ENCODE measurements at regions not wholly inside any gene's neighbourhood (a gene's known extent, or its start where the extent isn't known, plus 50 kb on each side); places are given as distances from the start of the nearest gene placed in this dataset.

DNA sequence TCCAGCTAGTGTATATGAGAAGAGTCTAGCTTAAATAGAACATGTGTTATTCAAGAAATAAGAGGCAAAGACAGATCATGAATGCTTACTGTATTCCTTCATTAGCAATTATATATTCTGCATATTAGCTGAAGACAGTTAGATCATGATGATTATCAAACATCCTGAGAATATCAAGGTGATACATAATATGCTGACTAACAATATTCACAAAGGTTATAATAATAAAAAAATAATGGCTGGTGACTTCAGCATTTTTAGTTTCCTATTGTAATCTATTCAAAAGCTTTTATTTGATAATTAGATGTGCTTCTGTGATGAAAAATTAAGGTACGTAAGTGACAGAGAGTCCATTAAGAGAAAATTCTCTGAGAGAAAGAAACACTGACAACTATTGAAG lies 511.4 kb downstream of the PCDH17 start:
- TF ChIP-seq, protein P1, sequence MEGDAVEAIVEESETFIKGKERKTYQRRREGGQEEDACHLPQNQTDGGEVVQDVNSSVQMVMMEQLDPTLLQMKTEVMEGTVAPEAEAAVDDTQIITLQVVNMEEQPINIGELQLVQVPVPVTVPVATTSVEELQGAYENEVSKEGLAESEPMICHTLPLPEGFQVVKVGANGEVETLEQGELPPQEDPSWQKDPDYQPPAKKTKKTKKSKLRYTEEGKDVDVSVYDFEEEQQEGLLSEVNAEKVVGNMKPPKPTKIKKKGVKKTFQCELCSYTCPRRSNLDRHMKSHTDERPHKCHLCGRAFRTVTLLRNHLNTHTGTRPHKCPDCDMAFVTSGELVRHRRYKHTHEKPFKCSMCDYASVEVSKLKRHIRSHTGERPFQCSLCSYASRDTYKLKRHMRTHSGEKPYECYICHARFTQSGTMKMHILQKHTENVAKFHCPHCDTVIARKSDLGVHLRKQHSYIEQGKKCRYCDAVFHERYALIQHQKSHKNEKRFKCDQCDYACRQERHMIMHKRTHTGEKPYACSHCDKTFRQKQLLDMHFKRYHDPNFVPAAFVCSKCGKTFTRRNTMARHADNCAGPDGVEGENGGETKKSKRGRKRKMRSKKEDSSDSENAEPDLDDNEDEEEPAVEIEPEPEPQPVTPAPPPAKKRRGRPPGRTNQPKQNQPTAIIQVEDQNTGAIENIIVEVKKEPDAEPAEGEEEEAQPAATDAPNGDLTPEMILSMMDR (conservative IDR thresholded peaks at IDR 0.05; ENCODE audit: low read length), result no peak
- no peak for TF ChIP-seq EZH2phosphoT487 (IDR thresholded peaks at IDR 0.05; ENCODE audit: borderline replicate concordance)
